Globus pallidus (tissue), 1 donor: ENCODE measurements at regions not wholly inside any gene's neighbourhood (a gene's known extent, or its start where the extent isn't known, plus 50 kb on each side); places are given as distances from the start of the nearest gene placed in this dataset.
"Not testable (repeated sequence)": the region's sequence is repeated elsewhere in the genome, so short reads cannot be mapped to it uniquely, and the experiment has no call there.

Experiments
- DNase-seq: peaks from one replicate; pipeline ENCODE4 v3.0.0-alpha.2; 2015; ENCODE audit warnings: low spot score

- DNase-seq: no peak
These were observed 69.3 kb downstream of the SHANK2 start for GRCh38 chr11:71182791-71183677.

- no peak for DNase-seq
These were observed 70.8 kb downstream of the SHANK2 start for GRCh38 chr11:71181566-71181965.

GRCh38 chr11:71180694-71181470, 71.5 kb downstream of the SHANK2 start:
- DNase-seq: no peak

GRCh38 chr11:71179877-71180605, 72.3 kb downstream of the SHANK2 start:
- no peak for DNase-seq

- DNase-seq: no peak
These were observed 74.3 kb downstream of the SHANK2 start for GRCh38 chr11:71178076-71178475.

- no peak for DNase-seq
These were observed 75.6 kb downstream of the SHANK2 start for GRCh38 chr11:71176812-71177211.

GRCh38 chr11:71173709-71174108, 78.7 kb downstream of the SHANK2 start:
- DNase-seq: no peak

- DNase-seq: no peak
These were observed 79.7 kb downstream of the SHANK2 start for GRCh38 chr11:71172680-71173079.

- DNase-seq: no peak
These were observed 80.8 kb downstream of the SHANK2 start for GRCh38 chr11:71171576-71171975.

GRCh38 chr11:71170624-71171423, 81.6 kb downstream of the SHANK2 start:
- DNase-seq: no peak

GRCh38 chr11:71169313-71169712, 83.1 kb downstream of the SHANK2 start:
- no peak for DNase-seq

GRCh38 chr11:71167814-71168213, 84.6 kb downstream of the SHANK2 start:
- DNase-seq: not testable (repeated sequence)

- DNase-seq: no peak
These were observed 86.6 kb downstream of the SHANK2 start for GRCh38 chr11:71165771-71166170.

- no peak for DNase-seq
These were observed 87.8 kb downstream of the SHANK2 start for GRCh38 chr11:71164621-71165020.

GRCh38 chr11:71164186-71164585, 88.2 kb downstream of the SHANK2 start:
- no peak for DNase-seq

- no peak for DNase-seq
These were observed 89.0 kb downstream of the SHANK2 start for GRCh38 chr11:71163371-71163770.

- DNase-seq: no peak
These were observed 93.4 kb downstream of the SHANK2 start for GRCh38 chr11:71158936-71159335.

GRCh38 chr11:71157676-71158075, 94.7 kb downstream of the SHANK2 start:
- not testable (repeated sequence) for DNase-seq

- no peak for DNase-seq
These were observed 96.1 kb downstream of the SHANK2 start for GRCh38 chr11:71156301-71156700.

- no peak for DNase-seq
These were observed 96.5 kb downstream of the SHANK2 start for GRCh38 chr11:71155846-71156245.

GRCh38 chr11:71154261-71154805, 98.0 kb downstream of the SHANK2 start:
- DNase-seq: no peak
